PC-9 (cell line): ENCODE measurements at regions not wholly inside any gene's neighbourhood (a gene's known extent, or its start where the extent isn't known, plus 50 kb on each side); places are given as distances from the start of the nearest gene placed in this dataset.

Source experiments
- BruUV-seq: library from RNA; stranded (reverse); fragments of 400-500 nt; replicated peaks from 2 replicates; lab custom pipeline; 2021; lab: Mats Ljungman, UMichigan
- CTCF ChIA-PET: fragments of 300-600 bp; sonication (Branson Sonifier 250); formaldehyde crosslinking; loops from one replicate; lab custom pipeline; 2022; ENCODE audit warnings: antibody characterized with exemption; lab: Charles Lee
- POLR2A ChIA-PET: fragments of 300-600 bp; sonication (Branson Sonifier 250); formaldehyde crosslinking; loops from one replicate; lab custom pipeline; 2022; ENCODE audit warnings: antibody characterized with exemption; ENCODE audit not compliant: unreplicated experiment; lab: Charles Lee
- DNase-seq, 2 experiments: peaks; one replicate each; pipeline versions ENCODE4 v3.0.0 to v3.0.0-alpha.2; 2015 to 2022; ENCODE audit warnings: mixed read lengths in 1 of 2
- H2AFZ ChIP-seq: fragments of 200-600 bp; sonication (generic); 2 replicates; pipeline ENCODE4 v1.8.1; 2017; ENCODE audit warnings: antibody characterized with exemption
- H3F3A ChIP-seq: fragments of 200-600 bp; sonication (generic); 2 replicates; pipeline ENCODE4 v1.8.1; 2017; ENCODE audit warnings: antibody characterized with exemption, mild to moderate bottlenecking, low read depth; ENCODE audit not compliant: insufficient read depth
- H3K27ac ChIP-seq: fragments of 200-600 bp; sonication (generic); 2 replicates; pipeline ENCODE4 v1.6.1; 2016; ENCODE audit warnings: mixed run types
- H3K27me3 ChIP-seq: fragments of 200-600 bp; sonication (generic); 2 replicates; pipeline ENCODE4 v1.6.1; 2016; ENCODE audit warnings: low read depth, mixed run types; ENCODE audit not compliant: insufficient read depth
- H3K36me3 ChIP-seq: fragments of 200-600 bp; sonication (generic); 2 replicates; pipeline ENCODE4 v1.6.1; 2016; ENCODE audit warnings: low read depth, mixed run types
- H3K4me1 ChIP-seq: fragments of 200-600 bp; sonication (generic); replicated peaks from 2 replicates; pipeline ENCODE4 v1.6.1; 2016; ENCODE audit warnings: mixed run types; ENCODE audit not compliant: insufficient read depth
- H3K4me2 ChIP-seq: fragments of 200-600 bp; sonication (generic); 2 replicates; pipeline ENCODE4 v1.6.1; 2017; ENCODE audit warnings: mixed run types
- H3K4me3 ChIP-seq: fragments of 200-600 bp; sonication (generic); 2 replicates; pipeline ENCODE4 v1.6.1; 2016; ENCODE audit warnings: mixed run types
- H3K79me2 ChIP-seq: fragments of 200-600 bp; sonication (generic); 2 replicates; pipeline ENCODE4 v1.6.1; 2017; ENCODE audit warnings: low read depth, mixed run types
- H3K9me2 ChIP-seq: fragments of 200-600 bp; sonication (generic); 2 replicates; pipeline ENCODE4 v1.8.1; 2017; ENCODE audit warnings: mild to moderate bottlenecking; ENCODE audit not compliant: insufficient read depth
- H3K9me3 ChIP-seq: fragments of 200-600 bp; sonication (generic); 2 replicates; pipeline ENCODE4 v1.8.1; 2016; ENCODE audit warnings: low read depth; ENCODE audit not compliant: insufficient read depth
- H4K20me1 ChIP-seq: fragments of 200-600 bp; sonication (generic); 2 replicates; pipeline ENCODE4 v1.8.1; 2017; ENCODE audit not compliant: insufficient read depth
- CTCF ChIP-seq: fragments of 200-600 bp; sonication (generic); conservative IDR thresholded peaks from 2 replicates; pipeline ENCODE4 v1.6.1; 2017; ENCODE audit warnings: mixed run types, antibody characterized with exemption, mild to moderate bottlenecking, moderate library complexity
- EZH2 ChIP-seq: fragments of 200-600 bp; sonication (generic); IDR thresholded peaks from 2 replicates; pipeline ENCODE4 v1.8.0; 2017; ENCODE audit warnings: antibody characterized with exemption, low read depth
- intact Hi-C: fragments of 100-400 bp; cut with micrococcal nuclease; formaldehyde crosslinking; loops from one replicate; pipeline ENCODE4 v1.10.0; 2022; ENCODE audit not compliant: unreplicated experiment

DNA sequence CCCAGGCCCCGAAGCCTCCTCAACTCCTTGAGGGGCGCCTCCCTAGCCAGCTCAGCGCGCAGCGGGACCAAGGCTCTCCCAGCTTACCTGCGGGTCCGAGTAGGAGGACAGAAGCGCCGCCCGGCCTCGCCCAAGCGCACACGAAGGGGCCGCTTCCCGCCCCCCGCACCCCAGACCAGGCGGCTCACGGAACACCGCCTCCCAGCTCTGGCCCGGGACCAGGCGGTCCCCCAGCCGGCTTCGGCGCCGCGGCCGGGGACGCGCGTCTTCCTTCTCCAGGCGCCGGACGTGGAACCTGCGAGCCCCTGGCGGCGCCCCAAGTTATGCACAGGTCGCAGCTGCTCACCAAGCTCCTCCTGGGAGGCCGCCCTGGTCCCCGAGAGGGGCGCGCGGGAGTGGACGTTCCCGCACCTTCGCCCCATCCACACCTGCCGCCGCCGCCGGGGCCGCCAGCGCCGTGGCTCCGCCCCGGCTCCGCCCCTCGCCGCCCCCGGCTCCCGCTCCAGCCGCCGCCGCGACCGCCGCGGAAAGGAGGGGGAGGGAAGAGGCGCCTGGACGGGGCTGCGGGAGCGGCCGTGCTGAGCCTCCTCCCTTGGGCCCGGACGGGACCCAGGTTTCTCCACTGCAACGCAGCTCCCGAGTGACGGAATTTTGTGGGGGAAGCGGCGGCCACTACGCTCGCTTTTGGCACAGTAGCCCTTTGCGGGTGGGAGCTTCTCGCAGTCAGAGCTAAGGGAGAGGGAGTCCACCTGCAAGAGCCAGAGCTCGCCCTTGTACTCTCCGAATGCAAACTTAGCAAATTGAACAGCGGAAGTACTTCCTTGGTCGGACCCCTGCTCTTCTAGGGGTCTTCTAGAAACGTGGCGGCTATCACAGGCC lies 77.5 kb upstream of the IFNE start:
- intact Hi-C loops, result loop anchor here (2.0 to 10.0 kb wide), 4 partner anchors 33 to 235 kb away; no protein-coding TSS in a partner anchor
- peaks cover 11% of the 10 kb centered on the region for H4K20me1 ChIP-seq
- H3K27ac ChIP-seq, result peak overlapping the region; percentile 77
- no peak for TF ChIP-seq CTCF
- no peak for TF ChIP-seq EZH2
- H3K4me1 ChIP-seq, result peaks cover 9% of the 10 kb centered on the region; the same call in 1 of the 2 replicates
- peak overlapping the region; percentile 84 for H2AFZ ChIP-seq
- H3K4me2 ChIP-seq, result peak overlapping the region; percentile 92
- peak overlapping the region; percentile 80 for H3K4me3 ChIP-seq
- no TSS peak for BruUV-seq
- DNase-seq, result peak; percentile 68 to 83
- no peaks in the 10 kb centered on the region for H3K36me3 ChIP-seq
- peaks cover 7% of the 10 kb centered on the region; the same call in 1 of the 2 replicates for H3F3A ChIP-seq
- no peaks in the 10 kb centered on the region for H3K27me3 ChIP-seq
- H3K9me3 ChIP-seq, result no peaks in the 10 kb centered on the region
- H3K9me2 ChIP-seq, result no peaks in the 10 kb centered on the region
- ChIA-PET POLR2A (interaction anchor here (0.5 to 0.7 kb wide), 5 partner anchors 34 to 450 kb away, joined by 3 to 16 read pairs (median 6); partner anchors contain the start of gene CDKN2B), CTCF (no interaction called here)
- H3K79me2 ChIP-seq, result peaks cover 49% of the 10 kb centered on the region

DNA sequence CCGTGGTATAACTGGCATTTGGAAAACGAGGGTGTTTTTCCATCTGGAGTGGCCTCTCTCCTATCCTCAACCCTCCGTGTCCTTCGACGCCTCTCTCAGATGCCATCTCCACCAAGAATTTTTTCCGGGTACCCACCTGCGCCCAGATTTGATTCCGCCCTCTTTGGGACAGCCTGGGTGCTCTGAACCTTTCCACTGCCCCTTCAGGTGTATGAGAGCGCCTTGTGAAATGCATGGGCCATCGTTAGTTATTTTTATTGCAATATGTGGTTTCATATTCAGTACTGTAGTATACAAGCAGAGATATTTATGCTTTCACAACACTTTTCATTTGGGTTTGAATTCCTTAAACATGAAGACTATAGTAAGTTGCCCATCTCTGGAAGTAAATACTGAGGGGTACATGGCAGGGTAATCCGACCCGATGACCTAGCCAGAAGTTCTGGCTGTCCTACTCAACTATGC lies 78.2 kb upstream of the IFNE start:
- BruUV-seq, result TSS peak; percentile 98

More for the DNA sequence above, 78.2 kb upstream of the IFNE start:
- H3K4me1 ChIP-seq, result peaks cover 9% of the 10 kb centered on the region; the same call in 1 of the 2 replicates
- peak overlapping the region; percentile 80 for H3K4me3 ChIP-seq
- H3K36me3 ChIP-seq, result no peaks in the 10 kb centered on the region
- no peaks in the 10 kb centered on the region for H3K9me2 ChIP-seq
- peaks cover 8% of the 10 kb centered on the region for H4K20me1 ChIP-seq
- H3F3A ChIP-seq, result peaks cover 7% of the 10 kb centered on the region; the same call in 1 of the 2 replicates
- peaks cover 42% of the 10 kb centered on the region for H3K79me2 ChIP-seq
- DNase-seq, result peak in 1 of 2 experiments; percentile 51
- H3K27me3 ChIP-seq, result no peaks in the 10 kb centered on the region
- H3K4me2 ChIP-seq, result peak overlapping the region; percentile 92
- ChIA-PET POLR2A (interaction anchor here (0.6 to 0.7 kb wide), 3 partner anchors 125 to 228 kb away, joined by 3 to 7 read pairs (median 6); no protein-coding TSS in a partner anchor), CTCF (no interaction called here)
- intact Hi-C loops, result no loop called here
- peak overlapping the region; percentile 84 for H2AFZ ChIP-seq
- TF ChIP-seq EZH2 (no peak), CTCF (no peak)
- peak overlapping the region; percentile 77 for H3K27ac ChIP-seq
- no peaks in the 10 kb centered on the region for H3K9me3 ChIP-seq
